ENCODE measurements at regions not wholly inside any gene's neighbourhood (a gene's known extent, or its start where the extent isn't known, plus 50 kb on each side); places are given as distances from the start of the nearest gene placed in this dataset.

- Mint-ChIP-seq H3K36me3 (ENCODE audit: low read depth, unreplicated experiment) (no peaks in the 10 kb centered on the region), H3K27ac (ENCODE audit: unreplicated experiment) (no peak overlapping the region), H3K27me3 (ENCODE audit: low read depth, unreplicated experiment) (peaks cover 6% of the 10 kb centered on the region), H3K4me3 (ENCODE audit: unreplicated experiment) (no peak overlapping the region), H3K4me1 (ENCODE audit: low read depth, unreplicated experiment) (peaks cover 3% of the 10 kb centered on the region), H3K9me3 (ENCODE audit: unreplicated experiment) (no peaks in the 10 kb centered on the region)
- no peak overlapping the region for H3K9ac ChIP-seq (ENCODE audit: low read length)
- no peak overlapping the region for H2AFZ ChIP-seq (ENCODE audit: low read depth, low read length)
- H3K9me3 ChIP-seq (ENCODE audit: insufficient read depth, low read depth, low read length): no peaks in the 10 kb centered on the region
- TF ChIP-seq EZH2 (IDR thresholded peaks at IDR 0.05; ENCODE audit: insufficient read depth, low read length) (no peak), CTCF (IDR thresholded peaks at IDR 0.05; ENCODE audit: insufficient read depth, low read depth, low read length) (no peak)
- no peaks in the 10 kb centered on the region for H3K36me3 ChIP-seq (ENCODE audit: insufficient read depth, low read length)
- no peak overlapping the region for H3K4me2 ChIP-seq (ENCODE audit: low read length)
- FAIRE-seq (no peak), DNase-seq (ENCODE audit: low read depth) (no peak)
- H4K20me1 ChIP-seq (ENCODE audit: insufficient read depth, low read length): no peaks in the 10 kb centered on the region
- H3K4me1 ChIP-seq (ENCODE audit: insufficient read depth, low read length): no peaks in the 10 kb centered on the region
- H3K79me2 ChIP-seq (ENCODE audit: insufficient read depth, low read length): no peaks in the 10 kb centered on the region
- no peak overlapping the region for H3K27ac ChIP-seq (ENCODE audit: low read depth, low read length)
- no peak overlapping the region for H3K4me3 ChIP-seq (ENCODE audit: insufficient read depth, low read depth, low read length)
- no peaks in the 10 kb centered on the region for H3K27me3 ChIP-seq (ENCODE audit: insufficient read depth, low read length)
These were observed 170.6 kb downstream of the LTN1 start for GRCh38 chr21:28822123-28822399.

GRCh38 chr21:28821276-28822122 is 171.2 kb downstream of the LTN1 start:
- H3K79me2 ChIP-seq (ENCODE audit: insufficient read depth, low read length): no peaks in the 10 kb centered on the region
- peaks cover 2% of the 10 kb centered on the region for H3K27me3 Mint-ChIP-seq (ENCODE audit: low read depth, unreplicated experiment)
- no peak overlapping the region for H3K4me2 ChIP-seq (ENCODE audit: low read length)
- H2AFZ ChIP-seq (ENCODE audit: low read depth, low read length): no peak overlapping the region
- TF ChIP-seq EZH2 (IDR thresholded peaks at IDR 0.05; ENCODE audit: insufficient read depth, low read length) (no peak), CTCF (IDR thresholded peaks at IDR 0.05; ENCODE audit: insufficient read depth, low read depth, low read length) (no peak)
- no peak overlapping the region for H3K27ac ChIP-seq (ENCODE audit: low read depth, low read length)
- peak; percentile 16 for DNase-seq (ENCODE audit: low read depth)
- H3K9ac ChIP-seq (ENCODE audit: low read length): no peak overlapping the region
- no peaks in the 10 kb centered on the region for H3K36me3 Mint-ChIP-seq (ENCODE audit: low read depth, unreplicated experiment)
- H3K4me1 ChIP-seq (ENCODE audit: insufficient read depth, low read length): no peaks in the 10 kb centered on the region
- H4K20me1 ChIP-seq (ENCODE audit: insufficient read depth, low read length): no peaks in the 10 kb centered on the region
- H3K27ac Mint-ChIP-seq (ENCODE audit: unreplicated experiment): no peak overlapping the region
- no peaks in the 10 kb centered on the region for H3K9me3 Mint-ChIP-seq (ENCODE audit: unreplicated experiment)
- H3K4me3 Mint-ChIP-seq (ENCODE audit: unreplicated experiment): no peak overlapping the region
- H3K27me3 ChIP-seq (ENCODE audit: insufficient read depth, low read length): no peaks in the 10 kb centered on the region
- no peaks in the 10 kb centered on the region for H3K9me3 ChIP-seq (ENCODE audit: insufficient read depth, low read depth, low read length)
- H3K4me1 Mint-ChIP-seq (ENCODE audit: low read depth, unreplicated experiment): peaks cover 3% of the 10 kb centered on the region
- no peak for FAIRE-seq
- no peak overlapping the region for H3K4me3 ChIP-seq (ENCODE audit: insufficient read depth, low read depth, low read length)
- H3K36me3 ChIP-seq (ENCODE audit: insufficient read depth, low read length): no peaks in the 10 kb centered on the region

GRCh38 chr21:28818663-28819278 is 173.9 kb downstream of the LTN1 start:
- TF ChIP-seq CTCF (IDR thresholded peaks at IDR 0.05; ENCODE audit: insufficient read depth, low read depth, low read length): no peak
- no peak for TF ChIP-seq EZH2 (IDR thresholded peaks at IDR 0.05; ENCODE audit: insufficient read depth, low read length)
- H3K36me3 Mint-ChIP-seq (ENCODE audit: low read depth, unreplicated experiment): no peaks in the 10 kb centered on the region
- H3K4me3 Mint-ChIP-seq (ENCODE audit: unreplicated experiment): no peak overlapping the region
- FAIRE-seq: peak; percentile 37
- peaks cover 3% of the 10 kb centered on the region for H3K4me1 Mint-ChIP-seq (ENCODE audit: low read depth, unreplicated experiment)
- no peaks in the 10 kb centered on the region for H3K27me3 ChIP-seq (ENCODE audit: insufficient read depth, low read length)
- no peak overlapping the region for H3K27ac Mint-ChIP-seq (ENCODE audit: unreplicated experiment)
- no peak overlapping the region for H2AFZ ChIP-seq (ENCODE audit: low read depth, low read length)
- H3K9me3 Mint-ChIP-seq (ENCODE audit: unreplicated experiment): no peaks in the 10 kb centered on the region
- H3K27ac ChIP-seq (ENCODE audit: low read depth, low read length): no peak overlapping the region
- no peaks in the 10 kb centered on the region for H3K79me2 ChIP-seq (ENCODE audit: insufficient read depth, low read length)
- H3K4me1 ChIP-seq (ENCODE audit: insufficient read depth, low read length): no peaks in the 10 kb centered on the region
- no peak overlapping the region for H3K4me2 ChIP-seq (ENCODE audit: low read length)
- no peaks in the 10 kb centered on the region for H3K36me3 ChIP-seq (ENCODE audit: insufficient read depth, low read length)
- no peaks in the 10 kb centered on the region for H3K9me3 ChIP-seq (ENCODE audit: insufficient read depth, low read depth, low read length)
- no peak overlapping the region for H3K9ac ChIP-seq (ENCODE audit: low read length)
- H3K27me3 Mint-ChIP-seq (ENCODE audit: low read depth, unreplicated experiment): no peaks in the 10 kb centered on the region
- no peaks in the 10 kb centered on the region for H4K20me1 ChIP-seq (ENCODE audit: insufficient read depth, low read length)
- H3K4me3 ChIP-seq (ENCODE audit: insufficient read depth, low read depth, low read length): no peak overlapping the region
- no peak for DNase-seq (ENCODE audit: low read depth)
